B cell (primary cell): ENCODE measurements at regions not wholly inside any gene's neighbourhood (a gene's known extent, or its start where the extent isn't known, plus 50 kb on each side); places are given as distances from the start of the nearest gene placed in this dataset.

ENCODE experiments used
- CTCF ChIP-seq: fragments of 200-600 bp; IDR thresholded peaks from one replicate; pipeline ENCODE4 v1.8.0; 2022; ENCODE audit warnings: antibody characterized with exemption, mild to moderate bottlenecking
- EZH2 ChIP-seq: IDR thresholded peaks from 2 replicates; pipeline ENCODE4 v1.6.1; 2012; ENCODE audit warnings: borderline replicate concordance, low read depth, mild to moderate bottlenecking, moderate library complexity, low read length; ENCODE audit not compliant: insufficient read depth, poor library complexity, severe bottlenecking

DNA sequence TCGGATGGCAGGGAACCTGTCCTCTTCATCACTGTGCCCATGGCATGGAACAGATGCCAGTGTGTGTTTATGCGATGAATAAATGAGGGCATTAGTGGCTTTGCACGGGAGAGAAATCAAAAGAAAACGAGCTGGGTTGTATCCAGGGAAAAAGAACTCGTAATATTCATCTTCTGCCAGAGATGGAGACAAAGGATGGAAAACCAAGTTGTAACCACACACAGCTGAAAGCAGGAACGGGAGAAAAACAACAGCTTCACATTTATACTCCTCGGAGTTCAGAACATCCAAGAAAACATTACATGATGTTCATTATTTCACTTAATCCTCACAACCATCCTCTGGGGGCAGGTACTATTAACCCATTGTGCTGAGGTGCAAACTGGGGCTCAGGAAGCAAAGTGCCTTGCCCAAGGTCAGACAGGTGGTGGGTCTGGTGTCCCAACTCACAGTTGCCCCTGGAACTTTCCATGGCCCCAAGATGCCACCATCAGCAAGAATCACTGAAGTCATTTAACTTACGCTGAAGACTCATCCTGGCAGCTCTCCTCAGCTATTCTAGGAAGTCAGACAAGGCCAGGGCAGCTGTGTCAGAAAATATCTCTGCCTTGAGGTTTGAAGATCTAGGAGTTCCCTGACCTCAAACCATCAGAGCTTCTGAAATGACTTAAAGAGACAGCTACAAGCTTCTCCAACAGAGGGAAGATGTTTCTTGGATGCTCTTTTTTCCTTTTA lies 250.4 kb downstream of the NSG2 start:
- TF ChIP-seq EZH2: no peak
- no peak for TF ChIP-seq CTCF
